GM19395 (cell line): ENCODE measurements at regions not wholly inside any gene's neighbourhood (a gene's known extent, or its start where the extent isn't known, plus 50 kb on each side); places are given as distances from the start of the nearest gene placed in this dataset.

Experiments
- ATAC-seq: cut with Tn5 transposase; IDR thresholded peaks from one replicate; pipeline ENCODE4 v1.9.1; 2021; ENCODE audit warnings: mild to moderate bottlenecking, moderate library complexity; ENCODE audit not compliant: unreplicated experiment

DNA sequence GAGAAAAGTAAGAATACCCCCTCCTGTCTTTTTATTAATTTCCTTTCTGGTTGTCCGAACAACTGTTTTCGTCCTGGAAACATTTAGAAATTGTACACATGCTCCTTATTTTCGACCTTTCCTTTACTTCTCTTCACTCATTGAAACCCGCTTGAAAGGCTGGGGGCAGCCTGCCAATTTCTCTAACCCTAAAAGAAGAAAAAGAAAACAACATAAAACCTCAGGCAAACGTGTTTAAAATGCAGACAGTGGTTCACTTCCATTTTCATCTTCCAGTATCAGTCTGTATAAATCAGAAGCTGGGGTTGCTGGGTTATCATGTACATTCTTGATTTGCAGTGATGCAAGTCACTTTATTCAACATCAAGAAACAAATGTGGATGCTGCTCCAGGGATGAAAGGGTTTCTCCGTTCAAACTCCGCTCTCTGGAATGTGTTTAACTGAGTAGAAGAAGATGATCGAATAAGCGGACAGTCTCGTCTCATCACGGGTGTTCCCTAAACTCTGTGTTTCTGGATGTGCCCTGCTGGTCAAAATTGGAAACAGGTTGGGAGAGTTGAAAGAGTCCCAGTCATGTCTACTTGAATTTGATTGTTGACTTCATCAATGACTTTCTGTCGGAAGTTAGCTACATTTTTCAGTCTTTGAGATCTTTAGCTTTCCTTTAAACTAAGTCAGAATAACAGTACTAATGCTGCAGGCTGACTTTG lies 1042.2 kb downstream of the BCL11B start:
- ATAC-seq, result no peak

DNA sequence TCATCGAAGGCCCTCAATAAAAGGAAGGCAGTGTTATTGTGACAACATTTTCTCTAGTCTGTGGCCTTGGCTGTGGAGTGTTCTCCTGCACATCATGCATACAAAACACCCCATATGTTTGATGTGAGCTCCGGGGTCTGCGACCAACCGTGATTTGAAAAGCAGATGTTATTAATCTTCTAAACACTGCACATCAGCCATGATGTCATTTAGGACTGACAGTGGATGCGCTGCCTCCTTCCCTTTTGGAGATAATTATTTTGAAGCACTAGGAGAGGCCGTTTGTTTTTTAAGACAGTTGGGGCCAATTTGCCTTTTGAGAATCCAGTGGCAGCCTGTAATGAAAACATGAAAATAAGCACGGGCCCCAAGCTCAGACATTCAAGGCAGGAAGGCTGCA lies 1041.6 kb downstream of the BCL11B start:
- no peak for ATAC-seq

DNA sequence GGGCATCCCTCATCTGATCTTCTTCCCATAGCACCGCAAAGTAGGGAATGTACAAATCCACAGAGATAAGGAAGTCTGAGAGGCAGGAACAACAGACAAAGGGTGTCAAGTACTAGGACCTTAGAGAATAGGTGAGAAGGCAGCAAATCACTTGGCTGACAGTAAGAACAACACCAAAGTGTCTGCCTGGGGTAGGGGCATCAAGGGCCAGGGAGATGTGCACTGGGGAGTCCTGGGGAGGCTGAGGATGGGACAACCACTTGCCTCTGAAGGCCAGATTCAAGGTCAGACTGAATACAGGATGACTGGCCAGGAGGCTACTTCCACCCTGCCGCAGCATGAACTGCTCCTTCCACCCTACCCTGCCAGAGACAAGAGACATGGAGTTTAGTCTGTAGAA lies 1040.8 kb downstream of the BCL11B start:
- ATAC-seq, result no peak

DNA sequence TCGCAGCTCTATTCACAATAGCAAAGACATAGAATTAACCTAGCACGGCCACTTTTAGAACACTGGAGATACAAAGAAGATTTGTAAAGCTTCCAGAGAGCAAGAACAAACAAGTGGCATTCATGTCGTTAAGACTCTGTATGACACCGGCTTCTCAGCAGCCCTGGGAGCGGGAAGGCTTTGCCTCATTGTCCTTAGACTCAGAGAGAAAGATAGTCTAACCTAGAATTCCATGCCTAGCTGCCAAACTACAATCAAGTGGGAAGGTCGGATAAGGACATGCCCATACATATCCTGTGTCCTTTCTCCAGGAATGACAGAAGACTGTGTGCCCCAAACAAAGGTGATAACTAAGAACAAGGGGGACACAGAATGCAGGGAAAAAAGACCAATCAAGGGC lies 1038.3 kb downstream of the BCL11B start:
- ATAC-seq, result no peak

DNA sequence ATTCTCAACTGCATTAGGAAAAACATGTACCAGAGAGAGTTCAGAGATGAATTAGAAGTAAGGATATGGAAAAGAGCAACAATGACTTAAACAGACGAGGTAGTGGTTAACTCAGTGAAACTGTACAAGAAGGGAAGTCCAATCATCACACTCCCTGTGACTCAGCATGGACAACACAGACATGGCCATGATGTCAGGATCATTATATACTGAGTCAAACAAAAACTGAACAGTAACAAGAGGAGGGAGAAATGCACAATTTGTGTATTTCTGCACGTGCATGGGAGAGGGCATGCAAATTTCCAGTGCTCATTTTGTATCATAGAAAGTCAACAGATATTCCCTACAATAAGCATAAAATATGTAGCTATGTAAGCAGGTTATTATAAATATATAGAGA lies 1037.8 kb downstream of the BCL11B start:
- no peak for ATAC-seq

DNA sequence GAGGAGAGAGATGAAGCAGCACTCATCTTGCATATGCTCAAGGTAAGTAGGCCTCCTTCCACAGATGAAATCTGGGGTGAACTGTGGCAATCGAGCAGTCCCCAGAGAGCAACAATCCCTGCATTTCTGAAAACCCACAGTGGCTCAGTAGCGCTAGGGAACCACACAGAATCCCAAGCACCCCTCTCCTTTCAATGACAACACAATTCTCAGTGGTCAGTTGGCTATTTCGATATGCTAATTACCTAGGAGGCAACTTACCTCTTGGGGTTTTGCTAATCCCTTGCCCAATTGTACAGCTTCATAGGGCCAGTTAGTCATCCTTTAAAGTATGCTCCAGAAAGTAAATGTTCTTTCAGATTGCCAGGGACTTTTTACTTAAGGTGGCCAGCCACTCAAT lies 1035.7 kb downstream of the BCL11B start:
- ATAC-seq, result no peak

DNA sequence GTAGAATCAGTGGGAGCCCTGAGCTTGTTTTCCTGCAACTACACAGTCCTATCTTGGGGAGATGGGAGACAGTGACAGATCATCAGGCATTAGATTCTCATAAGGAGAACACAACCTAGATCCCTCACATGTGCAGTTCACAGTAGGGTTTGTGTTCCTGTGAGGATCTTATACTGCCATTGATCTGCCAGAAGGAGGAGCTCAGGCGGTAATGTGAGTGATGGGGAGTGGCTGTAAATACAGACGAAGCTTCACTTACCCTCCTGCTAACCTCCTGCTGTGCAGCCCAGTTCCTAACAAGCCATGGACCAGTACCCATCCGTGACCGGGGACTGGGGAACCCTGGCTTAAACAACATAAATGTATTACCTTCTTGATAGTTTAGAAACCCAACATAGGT lies 1034.1 kb downstream of the BCL11B start:
- no peak for ATAC-seq

DNA sequence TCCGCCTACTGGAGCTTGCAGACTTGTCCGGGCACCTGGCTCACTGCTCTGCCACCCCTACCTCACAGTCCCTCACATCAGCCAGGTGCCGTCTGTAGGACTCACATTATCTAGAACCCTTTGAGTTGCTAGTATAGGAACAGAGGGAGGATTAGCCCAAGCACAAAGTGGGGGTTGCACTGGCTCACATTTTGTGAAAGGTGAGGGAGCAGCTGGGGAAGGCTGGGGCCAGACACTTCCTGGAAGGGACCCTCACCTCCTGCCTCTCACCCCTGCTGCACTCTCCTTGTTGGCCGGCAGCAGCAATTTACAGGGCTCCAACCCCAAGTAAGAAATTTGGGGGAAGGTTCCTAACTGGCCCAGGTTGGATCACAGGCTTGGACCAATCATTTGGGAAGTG lies 1031.6 kb downstream of the BCL11B start:
- ATAC-seq, result no peak

DNA sequence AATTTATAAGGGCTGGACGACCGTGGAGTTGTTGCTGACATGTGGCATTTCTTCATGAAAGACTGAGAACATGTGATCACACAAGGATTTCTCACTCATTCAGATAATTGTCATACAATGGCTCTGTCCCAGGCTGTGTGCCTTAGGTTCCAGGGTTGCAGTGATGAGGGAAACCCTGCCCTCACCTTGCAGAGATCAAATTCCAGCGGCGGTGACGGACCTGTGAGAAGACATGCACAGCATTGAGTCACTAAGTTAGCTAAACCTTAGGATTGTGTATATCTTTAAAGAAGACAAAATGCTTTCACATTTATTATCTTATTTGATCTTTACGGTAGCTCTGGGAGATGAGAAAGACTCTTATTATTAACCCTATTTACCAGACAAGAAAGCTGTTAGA lies 1029.1 kb downstream of the BCL11B start:
- no peak for ATAC-seq

DNA sequence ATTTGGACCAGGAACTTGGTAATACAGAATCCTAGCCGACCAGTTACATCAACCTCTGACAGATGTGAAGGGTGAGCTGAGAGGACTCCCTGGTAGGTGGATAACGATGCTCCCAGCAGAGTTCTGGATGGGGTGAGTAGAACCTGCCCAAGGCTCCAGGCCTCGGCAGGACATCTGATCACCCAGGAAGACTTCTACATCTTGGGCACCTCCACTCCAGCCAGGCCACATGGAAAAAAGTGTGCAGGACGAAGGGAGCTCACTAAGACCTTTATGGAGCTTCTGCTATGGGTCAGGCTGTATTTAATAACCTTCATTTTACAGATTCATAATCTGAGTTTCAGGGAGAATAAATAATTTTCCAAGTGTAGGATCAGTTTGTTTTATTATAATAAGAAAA lies 1028.7 kb downstream of the BCL11B start:
- ATAC-seq, result no peak

DNA sequence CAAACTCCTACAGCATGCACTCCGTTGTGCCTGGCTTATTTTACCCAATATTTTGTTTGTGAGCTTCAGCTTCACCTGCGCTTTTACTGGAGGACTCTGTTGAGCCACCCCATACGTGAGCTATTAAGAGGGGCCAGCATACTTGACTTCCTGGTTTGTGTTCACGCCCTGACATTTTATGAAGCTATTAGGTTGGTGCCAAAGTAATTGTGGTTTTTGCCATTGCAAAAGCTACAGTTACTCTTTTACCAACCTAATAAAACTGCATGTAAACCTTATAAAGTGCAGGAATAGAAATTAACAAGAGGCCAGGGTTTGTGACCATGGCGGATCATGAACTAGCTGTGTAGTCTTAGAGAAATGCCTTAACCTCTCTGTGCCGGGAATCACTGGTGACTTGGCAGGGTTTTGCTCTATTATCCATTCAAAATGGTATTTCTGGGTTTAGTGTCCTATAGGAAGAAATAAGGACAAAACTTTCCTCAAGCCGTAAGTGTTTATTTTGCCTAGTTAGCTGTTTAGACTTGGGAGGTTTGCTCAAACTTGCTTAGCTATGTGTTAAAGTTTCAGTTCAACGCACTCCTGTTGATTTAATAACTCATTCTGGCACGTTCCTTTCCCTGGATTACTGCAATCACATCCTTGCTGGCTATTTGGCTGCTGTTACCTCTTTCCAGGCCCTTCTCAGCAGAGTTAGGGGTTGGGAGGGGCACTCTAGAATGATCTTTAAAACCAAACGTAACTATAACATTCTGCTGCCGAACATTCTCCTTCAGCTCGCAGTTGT lies 1027.6 kb downstream of the BCL11B start:
- no peak for ATAC-seq

DNA sequence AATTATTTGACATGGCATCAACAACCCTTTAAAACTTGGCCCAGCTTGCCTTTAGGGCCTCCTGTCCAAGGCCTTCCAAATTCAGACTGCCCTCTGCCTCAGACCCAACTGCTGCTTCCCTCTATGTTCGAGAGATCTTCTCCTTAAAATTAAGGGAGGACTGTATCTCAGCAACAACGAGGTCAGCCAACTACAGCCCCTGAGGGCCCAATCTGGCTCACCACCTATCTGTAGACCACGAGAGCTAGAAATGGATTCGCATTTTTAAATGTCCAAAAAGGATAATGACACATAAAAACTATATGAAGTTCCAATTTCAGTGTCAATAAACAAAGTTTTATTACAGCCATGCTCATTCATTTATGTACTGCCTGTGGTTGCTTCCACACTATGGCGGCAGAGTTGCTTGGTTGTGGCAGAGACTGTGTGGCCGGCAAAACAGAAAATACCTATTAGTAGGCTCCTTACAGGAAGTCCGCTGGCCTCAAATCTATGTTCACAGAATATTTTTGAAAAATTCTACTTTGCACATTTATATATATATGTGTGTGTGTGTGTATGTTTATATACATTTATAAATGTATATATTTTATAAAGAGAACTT lies 1026.9 kb downstream of the BCL11B start:
- ATAC-seq, result no peak

DNA sequence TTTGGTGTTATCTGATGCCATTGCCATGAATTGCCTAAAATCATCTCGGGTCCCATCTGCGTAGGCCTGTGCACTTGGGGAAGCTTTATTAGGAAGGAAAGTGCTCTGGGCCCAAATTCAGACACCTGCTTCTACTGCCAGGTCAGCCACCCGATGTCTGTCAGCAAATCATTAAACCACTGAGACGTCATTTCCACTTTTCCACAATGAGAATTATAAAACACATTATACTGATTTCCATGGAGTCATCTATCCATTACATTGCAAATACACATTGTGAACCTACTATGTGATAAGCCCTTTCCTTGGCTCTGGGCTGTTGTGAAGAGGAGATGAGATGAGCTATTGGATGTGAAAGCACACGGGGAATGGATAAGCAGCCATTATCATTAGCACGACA lies 1022.9 kb downstream of the BCL11B start:
- ATAC-seq, result no peak

DNA sequence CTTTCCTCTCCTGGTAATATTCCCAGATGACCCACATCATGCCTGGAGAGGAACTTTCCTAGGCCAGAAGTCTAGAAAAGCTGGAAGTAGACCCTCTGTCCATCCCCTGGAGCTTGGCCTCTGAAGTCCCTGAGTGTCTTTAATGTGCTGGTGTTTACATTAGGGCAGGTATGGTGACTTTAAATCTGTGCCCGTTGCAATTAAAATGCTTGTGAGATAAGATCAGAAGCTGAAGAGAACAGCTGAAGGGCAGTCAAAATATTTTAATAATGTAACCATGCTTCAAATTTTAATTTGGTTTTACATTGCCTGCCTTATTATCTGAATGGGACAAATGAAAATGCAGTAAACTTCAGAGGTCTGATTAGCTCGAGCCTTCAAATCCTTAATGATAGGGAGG lies 1022.5 kb downstream of the BCL11B start:
- ATAC-seq, result no peak

DNA sequence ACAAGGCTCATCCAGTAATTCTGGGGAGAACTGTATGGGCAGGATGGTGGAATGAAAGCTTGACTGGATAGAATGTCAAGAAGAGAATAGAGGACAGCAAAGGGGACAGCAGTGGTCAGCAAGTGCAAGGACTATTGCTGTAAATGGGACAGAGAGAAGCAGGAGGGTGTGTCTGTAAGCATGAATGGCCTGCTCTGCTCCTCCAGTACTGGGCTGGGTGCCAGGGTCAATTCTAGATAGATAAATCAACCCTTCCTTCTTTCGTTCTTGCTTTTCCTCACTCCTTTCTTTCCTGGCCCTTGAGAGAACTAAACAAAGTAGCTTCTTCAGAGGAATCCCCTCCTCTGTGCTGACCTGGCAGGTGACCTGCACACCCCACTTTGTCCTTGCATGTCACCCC lies 1019.2 kb downstream of the BCL11B start:
- ATAC-seq, result no peak

DNA sequence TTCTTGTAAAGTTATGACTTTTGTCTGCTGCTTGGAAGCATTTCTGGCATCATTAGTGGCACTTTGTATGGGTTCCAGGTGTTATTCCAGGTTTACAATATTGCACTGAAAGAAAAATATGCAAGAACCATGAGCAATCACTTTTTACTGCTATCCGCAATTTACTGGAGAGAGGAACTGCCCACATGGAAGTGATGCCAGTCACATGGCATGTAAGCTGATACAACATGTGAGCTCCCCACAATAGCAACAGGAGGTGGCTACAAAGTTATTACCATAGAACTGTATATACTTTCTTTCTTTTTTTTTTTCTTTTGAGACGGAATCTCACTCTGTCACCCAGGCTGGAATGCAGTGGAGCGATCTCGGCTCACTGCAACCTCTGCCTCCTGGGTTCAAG lies 1012.1 kb downstream of the BCL11B start:
- no peak for ATAC-seq

DNA sequence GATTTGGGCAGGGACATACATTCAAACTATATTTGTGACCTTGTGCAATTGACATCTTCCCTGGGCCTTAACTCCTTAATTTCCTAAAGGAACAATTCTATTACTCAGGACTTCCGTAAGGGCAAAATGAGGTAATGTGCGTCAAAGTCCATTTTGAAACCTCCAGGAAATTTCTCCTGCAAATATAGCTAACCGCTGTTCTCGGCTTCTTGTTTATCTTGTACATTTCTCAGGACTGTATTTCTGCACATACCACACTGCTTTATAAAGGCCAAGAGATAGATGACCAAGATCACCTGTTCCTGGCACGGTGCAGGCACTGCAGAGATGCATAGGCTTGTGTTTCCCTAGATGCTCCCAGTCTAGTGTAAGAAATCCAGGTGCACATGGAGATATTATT lies 1009.4 kb downstream of the BCL11B start:
- ATAC-seq, result no peak

DNA sequence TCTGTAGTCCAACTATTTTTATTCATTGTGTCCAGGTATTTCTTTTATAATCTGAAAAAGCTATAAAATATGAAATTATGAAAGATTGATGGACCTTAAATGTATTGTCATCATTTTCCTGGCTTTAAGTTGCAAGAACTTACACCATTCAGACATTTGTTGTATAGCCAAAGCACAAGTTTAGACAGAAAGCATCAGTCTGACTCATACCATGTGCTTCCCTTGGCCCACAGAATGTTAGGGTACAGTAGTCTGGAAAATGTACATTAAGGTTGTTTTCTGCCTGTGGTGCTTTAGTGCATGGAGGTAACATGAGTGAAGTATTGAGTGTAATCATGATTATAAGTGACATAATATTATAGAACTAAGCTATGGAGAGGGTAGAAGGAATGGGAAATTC lies 1002.5 kb downstream of the BCL11B start:
- no peak for ATAC-seq

DNA sequence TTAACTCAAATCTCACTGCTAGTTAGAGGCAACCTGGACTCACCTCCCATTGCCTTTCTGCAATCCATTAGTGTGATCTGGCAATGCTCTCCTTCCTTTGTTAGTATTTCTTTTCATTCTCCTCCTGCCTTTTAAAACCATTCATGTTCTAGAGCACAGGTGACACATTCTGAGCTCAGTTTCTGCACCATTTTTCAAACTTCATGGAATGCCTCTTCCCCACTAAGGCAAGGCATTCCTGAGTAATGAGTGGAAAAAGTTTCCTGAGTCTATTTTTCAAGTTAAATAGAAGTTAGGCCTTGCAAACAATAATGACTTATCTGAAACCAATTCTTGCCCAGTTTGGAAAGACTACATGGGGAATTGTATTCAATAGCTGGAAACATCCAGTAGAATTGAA lies 1001.8 kb downstream of the BCL11B start:
- no peak for ATAC-seq

DNA sequence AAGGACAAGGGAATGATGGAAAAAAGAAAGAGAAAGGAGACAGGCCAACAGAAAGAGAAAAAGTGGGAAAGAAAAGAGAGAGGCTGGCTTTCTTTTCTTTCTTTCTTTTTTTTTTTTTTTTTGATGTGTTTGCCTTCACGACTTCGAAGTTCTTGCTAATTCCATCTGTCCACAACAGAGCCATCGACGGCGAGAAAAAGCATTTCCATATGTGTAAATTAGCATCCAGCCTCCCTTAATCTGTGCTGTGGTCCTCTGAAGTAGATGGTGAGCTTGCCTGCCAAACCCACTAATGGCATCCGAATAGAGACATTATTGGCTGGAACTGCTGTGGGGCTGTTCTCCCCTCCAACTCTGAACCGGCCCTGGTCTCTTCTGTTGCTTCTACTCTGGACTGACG lies 997.4 kb downstream of the BCL11B start:
- no peak for ATAC-seq

DNA sequence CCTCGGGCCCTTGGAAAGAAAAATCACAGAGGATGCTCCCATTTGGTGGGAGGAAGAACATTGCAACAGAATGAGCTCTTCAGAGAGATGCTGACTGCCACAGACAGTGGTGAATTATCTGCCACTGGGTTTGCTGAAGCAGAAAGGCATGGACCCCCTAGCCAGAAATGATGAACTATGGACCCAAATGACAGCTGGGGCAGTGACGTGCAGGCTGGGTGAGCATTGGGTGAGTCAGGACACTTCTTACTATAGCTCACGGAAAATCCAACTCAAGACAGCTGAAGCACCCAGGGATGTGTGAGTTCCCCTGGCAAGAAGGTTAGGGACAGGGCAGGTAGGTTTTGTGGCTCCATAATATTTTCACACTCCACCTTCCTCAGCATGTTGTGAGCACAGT lies 993.2 kb downstream of the BCL11B start:
- ATAC-seq, result no peak

DNA sequence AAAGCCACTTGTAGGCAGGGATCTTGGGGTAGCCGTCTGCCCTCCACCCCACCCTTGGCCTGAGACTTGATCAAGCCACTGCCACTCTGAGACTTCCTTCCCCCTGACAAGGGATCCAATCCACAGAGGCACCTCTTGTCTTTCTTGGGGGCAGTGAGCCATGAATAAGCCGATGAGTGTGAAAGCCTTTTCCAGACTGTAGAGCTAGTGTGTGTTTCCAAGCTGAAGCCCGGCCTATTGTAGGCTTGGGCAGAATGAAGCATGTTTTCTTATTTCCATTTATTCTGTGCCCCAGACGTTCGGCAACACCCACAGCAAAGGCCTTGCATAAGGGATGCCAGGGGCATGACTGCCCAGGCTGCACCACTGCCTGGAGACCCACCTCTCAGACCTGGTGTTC lies 991.6 kb downstream of the BCL11B start:
- ATAC-seq, result no peak
